Suprapubic skin (tissue), 3 donors: ENCODE measurements at regions not wholly inside any gene's neighbourhood (a gene's known extent, or its start where the extent isn't known, plus 50 kb on each side); places are given as distances from the start of the nearest gene placed in this dataset.

ENCODE experiments used
- CTCF ChIP-seq, 2 donors: fragments of 200-600 bp in 1 of 2; fragments of 450-650 bp in 1 of 2; sonication (generic) in 1 of 2; IDR thresholded peaks; one replicate each; pipeline ENCODE4 v1.5.1; 2016 to 2019; ENCODE audit warnings: antibody characterized with exemption in 2 of 2, mild to moderate bottlenecking in 1 of 2, moderate library complexity in 1 of 2
- POLR2A ChIP-seq, 2 donors: fragments of 450-650 bp; IDR thresholded peaks; one replicate each; pipeline ENCODE4 v1.6.1; 2017; ENCODE audit warnings: antibody characterized with exemption in 2 of 2, mild to moderate bottlenecking in 2 of 2, moderate library complexity in 2 of 2

DNA sequence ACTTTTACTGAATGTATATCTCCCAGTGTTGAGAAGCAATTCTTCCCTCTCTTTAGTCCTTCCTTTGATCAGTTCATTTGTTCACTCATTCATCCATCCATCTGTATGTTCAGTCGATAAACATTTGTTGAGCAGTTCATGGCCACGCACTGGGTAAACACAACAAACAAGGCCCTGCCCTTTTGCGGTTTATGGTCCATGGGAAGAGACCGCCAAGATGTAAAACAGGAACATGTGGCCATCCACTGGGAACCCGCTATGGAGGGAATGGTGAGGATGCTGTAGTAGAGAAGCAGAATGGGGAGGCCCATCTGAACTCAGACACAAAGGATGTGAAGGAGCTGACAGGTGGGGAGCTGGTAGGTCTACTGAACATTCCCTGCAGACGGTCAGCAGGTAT lies 102.7 kb upstream of the SPRY4 start:
- TF ChIP-seq POLR2A (IDR thresholded peaks at IDR 0.05) = no peak
- no peak for TF ChIP-seq CTCF (IDR thresholded peaks at IDR 0.05)
